ENCODE measurements at regions not wholly inside any gene's neighbourhood (a gene's known extent, or its start where the extent isn't known, plus 50 kb on each side); places are given as distances from the start of the nearest gene placed in this dataset.

GRCh38 chr2:220075835-220076234, 448.4 kb downstream of the SLC4A3 start:
- TF ChIP-seq CTCF (IDR thresholded peaks at IDR 0.05) (no peak), POLR2A (IDR thresholded peaks at IDR 0.05) (no peak)
